Neural cell (in vitro differentiated cells): ENCODE measurements at regions not wholly inside any gene's neighbourhood (a gene's known extent, or its start where the extent isn't known, plus 50 kb on each side); places are given as distances from the start of the nearest gene placed in this dataset.

Experiments
- H2AFZ ChIP-seq: fragments of 200-600, 300-800 bp; sonication (generic), shearing (Covaris generic); 2 replicates; pipeline ENCODE4 v1.6.0; 2014; ENCODE audit warnings: low read depth, mild to moderate bottlenecking, antibody characterized with exemption, low read length, moderate library complexity
- H3F3A ChIP-seq: fragments of 200-600 bp; shearing (Covaris generic); 2 replicates; pipeline ENCODE4 v1.6.1; 2016; ENCODE audit warnings: mild to moderate bottlenecking, moderate library complexity, mixed read lengths, antibody characterized with exemption, low read length; ENCODE audit not compliant: insufficient read depth, poor library complexity, severe bottlenecking
- H3K27ac ChIP-seq: fragments of 200-600, 300-800 bp; sonication (generic), shearing (Covaris generic); 2 replicates; pipeline ENCODE4 v1.5.1; 2014; ENCODE audit warnings: mild to moderate bottlenecking, low read length, moderate library complexity
- H3K27me3 ChIP-seq: fragments of 300-800, 200-600 bp; sonication (generic), shearing (Covaris generic); 2 replicates; pipeline ENCODE4 v1.6.0; 2014; ENCODE audit warnings: mild to moderate bottlenecking, low read depth, low read length, moderate library complexity; ENCODE audit not compliant: insufficient read depth
- H3K36me3 ChIP-seq: fragments of 300-800, 200-600 bp; sonication (generic), shearing (Covaris generic); 2 replicates; pipeline ENCODE4 v1.5.1; 2014; ENCODE audit warnings: mild to moderate bottlenecking, antibody characterized with exemption, low read length, moderate library complexity; ENCODE audit not compliant: insufficient read depth
- H3K4me2 ChIP-seq: fragments of 300-800, 200-600 bp; sonication (generic), shearing (Covaris generic); 2 replicates; pipeline ENCODE4 v1.6.0; 2014; ENCODE audit warnings: mild to moderate bottlenecking, low read length
- H3K4me3 ChIP-seq: fragments of 300-800, 200-600 bp; sonication (generic), shearing (Covaris generic); 2 replicates; pipeline ENCODE4 v1.5.1; 2014; ENCODE audit warnings: mild to moderate bottlenecking, low read length, moderate library complexity
- H3K79me2 ChIP-seq: fragments of 200-600 bp; shearing (Covaris generic); replicated peaks from 2 replicates; pipeline ENCODE4 v1.6.0; 2014; ENCODE audit warnings: mild to moderate bottlenecking, low read length, moderate library complexity; ENCODE audit not compliant: insufficient read depth
- H3K9ac ChIP-seq: fragments of 300-800, 200-600 bp; sonication (generic), shearing (Covaris generic); 2 replicates; pipeline ENCODE4 v1.6.1; 2016; ENCODE audit warnings: mild to moderate bottlenecking, low read length, mixed read lengths
- H3K9me2 ChIP-seq: fragments of 200-600 bp; shearing (Covaris generic); 2 replicates; pipeline ENCODE4 v1.6.1; 2016; ENCODE audit warnings: mild to moderate bottlenecking, low read length, mixed read lengths; ENCODE audit not compliant: insufficient read depth
- H3K9me3 ChIP-seq: fragments of 200-600, 300-800 bp; sonication (generic), shearing (Covaris generic); 2 replicates; pipeline ENCODE4 v1.6.1; 2016; ENCODE audit warnings: mild to moderate bottlenecking, mixed run types, low read length, moderate library complexity, mixed read lengths
- H4K20me1 ChIP-seq: fragments of 200-600 bp; shearing (Covaris generic); 2 replicates; pipeline ENCODE4 v1.6.1; 2016; ENCODE audit warnings: mild to moderate bottlenecking, mixed run types; ENCODE audit not compliant: insufficient read depth
- CTCF ChIP-seq: fragments of 450-650 bp; IDR thresholded peaks from 2 replicates; pipeline ENCODE4 v1.5.1; 2014; ENCODE audit warnings: antibody characterized with exemption, mild to moderate bottlenecking, moderate library complexity; ENCODE audit not compliant: poor library complexity, severe bottlenecking
- EP300 ChIP-seq: fragments of 450-650 bp; conservative IDR thresholded peaks from 2 replicates; pipeline ENCODE4 v1.6.1; 2014; ENCODE audit warnings: antibody characterized with exemption, mild to moderate bottlenecking, moderate library complexity; ENCODE audit not compliant: poor library complexity, severe bottlenecking
- EZH2 ChIP-seq: fragments of 200-600, 300-800 bp; shearing (Covaris generic), sonication (generic); IDR thresholded peaks from 2 replicates; pipeline ENCODE4 v1.6.1; 2014; ENCODE audit warnings: antibody characterized with exemption, low read length, borderline replicate concordance, mild to moderate bottlenecking; ENCODE audit not compliant: insufficient read depth, poor library complexity, severe bottlenecking
- MXI1 ChIP-seq: fragments of 450-650 bp; conservative IDR thresholded peaks from 2 replicates; pipeline ENCODE4 v1.6.1; 2014; ENCODE audit warnings: antibody characterized with exemption, mild to moderate bottlenecking; ENCODE audit not compliant: poor library complexity, severe bottlenecking
- POLR2AphosphoS5 ChIP-seq: IDR thresholded peaks from 2 replicates; pipeline ENCODE4 v1.6.1; 2012
- RAD21 ChIP-seq: fragments of 450-650 bp; conservative IDR thresholded peaks from 2 replicates; pipeline ENCODE4 v1.6.1; 2014; ENCODE audit warnings: antibody characterized with exemption, mild to moderate bottlenecking, moderate library complexity
- REST ChIP-seq: IDR thresholded peaks from 2 replicates; pipeline ENCODE4 v1.6.1; 2012; ENCODE audit warnings: borderline replicate concordance
- SMC3 ChIP-seq: fragments of 450-650 bp; conservative IDR thresholded peaks from 2 replicates; pipeline ENCODE4 v1.6.1; 2014; ENCODE audit warnings: antibody characterized with exemption, mild to moderate bottlenecking, moderate library complexity; ENCODE audit not compliant: poor library complexity
- TAF1 ChIP-seq: IDR thresholded peaks from 2 replicates; pipeline ENCODE4 v1.6.1; 2012; ENCODE audit warnings: low read depth

- TF ChIP-seq EP300, result no peak
- no peak for TF ChIP-seq RAD21
- TF ChIP-seq CTCF, result no peak
- no peak for TF ChIP-seq MXI1
- TF ChIP-seq TAF1, result no peak
- no peak for TF ChIP-seq POLR2AphosphoS5
- no peak for TF ChIP-seq EZH2
- no peak for TF ChIP-seq REST
- TF ChIP-seq SMC3, result no peak
- no peak overlapping the region for H3K4me2 ChIP-seq
These were observed 1847.3 kb upstream of the DEFB115 start for GRCh38 chr20:29409833-29410805.

GRCh38 chr20:29410806-29411457 is 1846.5 kb upstream of the DEFB115 start:
- Histone ChIP-seq H3K9ac (no peak overlapping the region), H3K9me3 (peaks cover 27% of the 10 kb centered on the region), H3K4me2 (no peak overlapping the region), H3K27ac (no peak overlapping the region), H4K20me1 (no peaks in the 10 kb centered on the region), H3K9me2 (no peaks in the 10 kb centered on the region), H3K4me3 (no peak overlapping the region), H3K36me3 (no peaks in the 10 kb centered on the region), H3K79me2 (no peaks in the 10 kb centered on the region), H3F3A (no peaks in the 10 kb centered on the region), H2AFZ (no peak overlapping the region), H3K27me3 (no peaks in the 10 kb centered on the region)
- TF ChIP-seq MXI1 (no peak), RAD21 (no peak), SMC3 (no peak), EZH2 (no peak), POLR2AphosphoS5 (no peak), CTCF (no peak), EP300 (no peak), TAF1 (no peak), REST (no peak)

More at GRCh38 chr20:29409833-29410805, 1847.3 kb upstream of the DEFB115 start:
- Histone ChIP-seq H3K27ac (no peak overlapping the region), H3K36me3 (no peaks in the 10 kb centered on the region), H3F3A (no peaks in the 10 kb centered on the region), H3K79me2 (no peaks in the 10 kb centered on the region), H3K9me3 (peaks cover 29% of the 10 kb centered on the region), H4K20me1 (no peaks in the 10 kb centered on the region), H3K9ac (no peak overlapping the region), H3K27me3 (no peaks in the 10 kb centered on the region), H3K4me3 (no peak overlapping the region), H2AFZ (no peak overlapping the region), H3K9me2 (no peaks in the 10 kb centered on the region)
